Upper lobe of right lung (tissue), 1 donor: ENCODE measurements at regions not wholly inside any gene's neighbourhood (a gene's known extent, or its start where the extent isn't known, plus 50 kb on each side); places are given as distances from the start of the nearest gene placed in this dataset.
"Not testable (repeated sequence)": the region's sequence is repeated elsewhere in the genome, so short reads cannot be mapped to it uniquely, and the experiment has no call there.

Experiments used
- ATAC-seq: fragments of 200-7000 bp; cut with Tn5 transposase; one replicate; pipeline ENCODE4 v1.9.1; 2020; ENCODE audit warnings: mild to moderate bottlenecking, moderate library complexity
- DNase-seq: peaks from one replicate; pipeline ENCODE4 v3.0.0-alpha.2; 2020
- H3K27ac ChIP-seq: fragments of 200-600 bp; one replicate; pipeline ENCODE4 v1.8.0; 2022
- H3K27me3 ChIP-seq: fragments of 200-600 bp; one replicate; pipeline ENCODE4 v1.8.0; 2022; ENCODE audit warnings: mild to moderate bottlenecking
- H3K36me3 ChIP-seq: fragments of 200-600 bp; one replicate; pipeline ENCODE4 v1.8.0; 2022
- H3K4me1 ChIP-seq: fragments of 200-600 bp; one replicate; pipeline ENCODE4 v1.8.0; 2022
- H3K4me3 ChIP-seq: fragments of 200-600 bp; one replicate; pipeline ENCODE4 v1.8.0; 2022; ENCODE audit warnings: mild to moderate bottlenecking
- H3K9me3 ChIP-seq: fragments of 200-600 bp; one replicate; pipeline ENCODE4 v1.8.0; 2022
- CTCF ChIP-seq: fragments of 200-600 bp; IDR thresholded peaks from one replicate; pipeline ENCODE4 v1.8.0; 2022; ENCODE audit warnings: antibody characterized with exemption
- intact Hi-C: fragments of 100-400 bp; cut with DNase I; formaldehyde crosslinking; loops from one replicate; pipeline ENCODE4 v1.11.0; 2022
- donor health status: DM: no; HTN: yes; CAD: no; lungs with severe emphysema.

- no peaks in the 10 kb centered on the region for H3K36me3 ChIP-seq
- H3K4me3 ChIP-seq = no peak overlapping the region
- TF ChIP-seq CTCF = no peak
- H3K27me3 ChIP-seq = no peaks in the 10 kb centered on the region
- ATAC-seq (no peak), DNase-seq (no peak)
- no peaks in the 10 kb centered on the region for H3K4me1 ChIP-seq
- intact Hi-C loops = no loop called here
- no peaks in the 10 kb centered on the region for H3K9me3 ChIP-seq
- H3K27ac ChIP-seq = no peak overlapping the region
These were observed 152.2 kb upstream of the OR4E1 start for GRCh38 chr14:21825845-21826244.

- Histone ChIP-seq H3K27me3 (no peaks in the 10 kb centered on the region), H3K9me3 (no peaks in the 10 kb centered on the region), H3K4me3 (no peak overlapping the region), H3K4me1 (no peaks in the 10 kb centered on the region), H3K36me3 (no peaks in the 10 kb centered on the region), H3K27ac (no peak overlapping the region)
- intact Hi-C loops = no loop called here
- peak; percentile 36 for TF ChIP-seq CTCF
- ATAC-seq = peak; percentile 50
- no peak for DNase-seq
These were observed 151.6 kb upstream of the OR4E1 start for GRCh38 chr14:21825149-21825743.

GRCh38 chr14:21822109-21822508 is 148.5 kb upstream of the OR4E1 start:
- ATAC-seq (no peak), DNase-seq (no peak)
- intact Hi-C loops = no loop called here
- TF ChIP-seq CTCF = no peak
- Histone ChIP-seq H3K9me3 (no peaks in the 10 kb centered on the region), H3K27me3 (no peaks in the 10 kb centered on the region), H3K4me3 (no peak overlapping the region), H3K27ac (no peak overlapping the region), H3K36me3 (no peaks in the 10 kb centered on the region), H3K4me1 (no peaks in the 10 kb centered on the region)

- no peak for TF ChIP-seq CTCF
- no peaks in the 10 kb centered on the region for H3K9me3 ChIP-seq
- intact Hi-C loops = no loop called here
These were observed 147.0 kb upstream of the OR4E1 start for GRCh38 chr14:21820631-21821030.

GRCh38 chr14:21819891-21820290 is 146.3 kb upstream of the OR4E1 start:
- H3K4me1 ChIP-seq, H3K36me3 ChIP-seq, ATAC-seq, H3K27me3 ChIP-seq, H3K9me3 ChIP-seq, H3K27ac ChIP-seq, H3K4me3 ChIP-seq, DNase-seq, intact Hi-C loops: not testable (repeated sequence)

More at GRCh38 chr14:21820631-21821030, 147.0 kb upstream of the OR4E1 start:
- Histone ChIP-seq H3K4me1 (no peaks in the 10 kb centered on the region), H3K27me3 (no peaks in the 10 kb centered on the region), H3K27ac (no peak overlapping the region), H3K36me3 (no peaks in the 10 kb centered on the region), H3K4me3 (no peak overlapping the region)
- no peak for ATAC-seq
- DNase-seq = no peak

- H3K4me1 ChIP-seq, ATAC-seq, H3K27me3 ChIP-seq, H3K4me3 ChIP-seq, H3K27ac ChIP-seq, H3K36me3 ChIP-seq, H3K9me3 ChIP-seq, DNase-seq, intact Hi-C loops: not testable (repeated sequence)
These were observed 143.4 kb upstream of the OR4E1 start for GRCh38 chr14:21817010-21817409.

GRCh38 chr14:21807975-21808374 is 134.4 kb upstream of the OR4E1 start:
- no peak for ATAC-seq
- no peak for DNase-seq
- no peaks in the 10 kb centered on the region for H3K4me1 ChIP-seq
- intact Hi-C loops = no loop called here
- peaks cover 4% of the 10 kb centered on the region for H3K27me3 ChIP-seq
- no peak for TF ChIP-seq CTCF
- no peak overlapping the region for H3K27ac ChIP-seq
- H3K9me3 ChIP-seq = no peaks in the 10 kb centered on the region
- H3K36me3 ChIP-seq = no peaks in the 10 kb centered on the region
- H3K4me3 ChIP-seq = no peak overlapping the region
